SK-N-SH treated with all-trans-retinoic acid at 6 μM for 48 hours (cell line): ENCODE measurements at regions not wholly inside any gene's neighbourhood (a gene's known extent, or its start where the extent isn't known, plus 50 kb on each side); places are given as distances from the start of the nearest gene placed in this dataset.

Experiments
- ATAC-seq: fragments of 200-7000 bp; cut with Tn5 transposase; 3 replicates; pipeline ENCODE4 v1.9.1; 2020; ENCODE audit warnings: mild to moderate bottlenecking, moderate library complexity
- CREB5 ChIP-seq: fragments of 250-450 bp; sonication (Bioruptor Pico); IDR thresholded peaks from 2 replicates; pipeline ENCODE4 v1.5.1; 2020; ENCODE audit warnings: low read depth, mild to moderate bottlenecking, moderate library complexity
- CSDC2 ChIP-seq: fragments of 250-450 bp; sonication (Bioruptor Pico); IDR thresholded peaks from 2 replicates; pipeline ENCODE4 v1.5.0; 2020; ENCODE audit warnings: mild to moderate bottlenecking, moderate library complexity
- CSRNP3 ChIP-seq: fragments of 250-450 bp; sonication (Bioruptor Pico); IDR thresholded peaks from 2 replicates; pipeline ENCODE4 v1.5.1; 2021; ENCODE audit warnings: mild to moderate bottlenecking, moderate library complexity
- ESRRG ChIP-seq: fragments of 250-450 bp; sonication (Bioruptor Pico); IDR thresholded peaks from 2 replicates; pipeline ENCODE4 v1.6.1; 2021; ENCODE audit warnings: mild to moderate bottlenecking
- GLIS3 ChIP-seq: fragments of 250-450 bp; sonication (Bioruptor Pico); IDR thresholded peaks from 2 replicates; pipeline ENCODE4 v1.5.0; 2020; ENCODE audit warnings: mild to moderate bottlenecking, moderate library complexity
- ISL1 ChIP-seq: fragments of 250-450 bp; sonication (Bioruptor Pico); IDR thresholded peaks from 2 replicates; pipeline ENCODE4 v2.1.2; 2022; ENCODE audit warnings: mild to moderate bottlenecking, moderate library complexity
- OSR1 ChIP-seq: fragments of 250-450 bp; sonication (Bioruptor Pico); IDR thresholded peaks from 2 replicates; pipeline ENCODE4 v1.8.0; 2022; ENCODE audit warnings: moderate library complexity, mild to moderate bottlenecking, inconsistent platforms
- PATZ1 ChIP-seq: fragments of 250-450 bp; sonication (Bioruptor Pico); IDR thresholded peaks from 2 replicates; pipeline ENCODE4 v1.8.0; 2020; ENCODE audit warnings: mild to moderate bottlenecking, moderate library complexity, borderline replicate concordance
- POU6F1 ChIP-seq: fragments of 250-450 bp; sonication (Bioruptor Pico); IDR thresholded peaks from 2 replicates; pipeline ENCODE4 v1.8.0; 2021; ENCODE audit warnings: low read depth, mild to moderate bottlenecking, moderate library complexity, borderline replicate concordance
- PPARA ChIP-seq: fragments of 250-450 bp; sonication (Bioruptor Pico); IDR thresholded peaks from 2 replicates; pipeline ENCODE4 v1.5.0; 2020; ENCODE audit warnings: mild to moderate bottlenecking, borderline replicate concordance
- RARB ChIP-seq: fragments of 250-450 bp; sonication (Bioruptor Pico); IDR thresholded peaks from 2 replicates; pipeline ENCODE4 v1.8.0; 2021; ENCODE audit warnings: mild to moderate bottlenecking, moderate library complexity
- SNAI2 ChIP-seq: fragments of 250-450 bp; sonication (Bioruptor Pico); IDR thresholded peaks from 2 replicates; pipeline ENCODE4 v1.5.0; 2020; ENCODE audit warnings: mild to moderate bottlenecking, moderate library complexity
- TCF4 ChIP-seq: fragments of 250-450 bp; sonication (Bioruptor Pico); IDR thresholded peaks from 2 replicates; pipeline ENCODE4 v1.8.0; 2021; ENCODE audit warnings: mild to moderate bottlenecking, moderate library complexity, borderline replicate concordance
- TOX ChIP-seq: fragments of 250-450 bp; sonication (Bioruptor Pico); IDR thresholded peaks from 2 replicates; pipeline ENCODE4 v1.8.0; 2021; ENCODE audit warnings: mild to moderate bottlenecking, moderate library complexity, borderline replicate concordance
- TSHZ2 ChIP-seq: fragments of 250-450 bp; sonication (Bioruptor Pico); IDR thresholded peaks from 2 replicates; pipeline ENCODE4 v1.5.0; 2020; ENCODE audit warnings: mild to moderate bottlenecking, moderate library complexity
- ZC3H10 ChIP-seq: fragments of 250-450 bp; sonication (Bioruptor Pico); IDR thresholded peaks from 2 replicates; pipeline ENCODE4 v1.5.1; 2021; ENCODE audit warnings: mild to moderate bottlenecking, moderate library complexity
- ZFP3 ChIP-seq: fragments of 250-450 bp; sonication (Bioruptor Pico); IDR thresholded peaks from 2 replicates; pipeline ENCODE4 v1.5.0; 2020; ENCODE audit warnings: mild to moderate bottlenecking, moderate library complexity
- ZFP30 ChIP-seq: fragments of 450-650 bp; formaldehyde crosslinking; IDR thresholded peaks from 2 replicates; pipeline ENCODE4 v1.5.0; 2022; ENCODE audit warnings: mild to moderate bottlenecking, moderate library complexity
- ZNF565 ChIP-seq: fragments of 450-650 bp; formaldehyde crosslinking; conservative IDR thresholded peaks from 2 replicates; pipeline ENCODE4 v1.5.0; 2020; ENCODE audit warnings: low read depth, mild to moderate bottlenecking, moderate library complexity
- ZNF8 ChIP-seq: fragments of 450-650 bp; formaldehyde crosslinking; IDR thresholded peaks from 2 replicates; pipeline ENCODE4 v1.5.0; 2020; ENCODE audit warnings: mild to moderate bottlenecking, moderate library complexity

- TF ChIP-seq POU6F1 (CRISPR knock-in tag) (no peak), CSRNP3 (CRISPR knock-in tag) (no peak), TCF4 (CRISPR knock-in tag) (no peak), RARB (CRISPR knock-in tag) (no peak), ISL1 (no peak), SNAI2 (CRISPR knock-in tag) (no peak), ZC3H10 (CRISPR knock-in tag) (no peak), ESRRG (CRISPR knock-in tag) (no peak), ZFP30 (no peak), OSR1 (CRISPR knock-in tag) (no peak)
Measured at GRCh38 chr15:31522028-31522427, 195.4 kb downstream of the KLF13 start (continued).

- TF ChIP-seq ZFP30 = no peak
- TF ChIP-seq ZNF565 (CRISPR knock-in tag) = no peak
- no peak for TF ChIP-seq RARB (CRISPR knock-in tag)
- TF ChIP-seq CSDC2 = no peak
- no peak for TF ChIP-seq CREB5 (CRISPR knock-in tag)
- TF ChIP-seq GLIS3 (CRISPR knock-in tag) = no peak
- no peak for TF ChIP-seq PPARA
- ATAC-seq = no peak
Measured at GRCh38 chr15:31523027-31523654, 196.5 kb downstream of the KLF13 start.

GRCh38 chr15:31523655-31524049 is 197.0 kb downstream of the KLF13 start:
- ATAC-seq = no peak
- TF ChIP-seq ZNF8 (CRISPR knock-in tag) = no peak
- no peak for TF ChIP-seq TSHZ2 (CRISPR knock-in tag)
- no peak for TF ChIP-seq ZFP3 (CRISPR knock-in tag)
- TF ChIP-seq CSDC2 = no peak
- no peak for TF ChIP-seq SNAI2 (CRISPR knock-in tag)
- no peak for TF ChIP-seq TCF4 (CRISPR knock-in tag)
- no peak for TF ChIP-seq PATZ1 (CRISPR knock-in tag)
- no peak for TF ChIP-seq GLIS3 (CRISPR knock-in tag)
- TF ChIP-seq OSR1 (CRISPR knock-in tag) = no peak
- TF ChIP-seq ESRRG (CRISPR knock-in tag) = no peak
- TF ChIP-seq ZFP30 = no peak

GRCh38 chr15:31525185-31525695 is 198.6 kb downstream of the KLF13 start:
- no peak for ATAC-seq
- TF ChIP-seq TOX (CRISPR knock-in tag) = no peak
- TF ChIP-seq POU6F1 (CRISPR knock-in tag) = no peak
